Hematopoietic multipotent progenitor cell treated with erythropoietin and hydrocortisone succinate and interleukin-3 and kit ligand, for 17 days (in vitro differentiated cells): ENCODE measurements at regions not wholly inside any gene's neighbourhood (a gene's known extent, or its start where the extent isn't known, plus 50 kb on each side); places are given as distances from the start of the nearest gene placed in this dataset.
"Not testable (repeated sequence)": the region's sequence is repeated elsewhere in the genome, so short reads cannot be mapped to it uniquely, and the experiment has no call there.

Experiments used
- DNase-seq: peaks from one replicate; pipeline ENCODE4 v3.0.0-alpha.2; 2015; ENCODE audit warnings: low spot score

- no peak for DNase-seq
Measured at GRCh38 chr13:109274188-109274821, 512.1 kb downstream of the IRS2 start.

- DNase-seq = no peak
Measured at GRCh38 chr13:109273326-109273751, 513.0 kb downstream of the IRS2 start.

- no peak for DNase-seq
Measured at GRCh38 chr13:109272595-109273325, 513.6 kb downstream of the IRS2 start.

- DNase-seq = no peak
Measured at GRCh38 chr13:109271555-109272541, 514.5 kb downstream of the IRS2 start.

- DNase-seq = no peak
Measured at GRCh38 chr13:109271061-109271460, 515.3 kb downstream of the IRS2 start.

GRCh38 chr13:109269381-109269780, 517.0 kb downstream of the IRS2 start:
- not testable (repeated sequence) for DNase-seq

GRCh38 chr13:109268492-109268891, 517.9 kb downstream of the IRS2 start:
- not testable (repeated sequence) for DNase-seq

GRCh38 chr13:109267400-109267799, 519.0 kb downstream of the IRS2 start:
- DNase-seq = not testable (repeated sequence)

GRCh38 chr13:109265438-109265742, 521.0 kb downstream of the IRS2 start:
- DNase-seq = not testable (repeated sequence)

- not testable (repeated sequence) for DNase-seq
Measured at GRCh38 chr13:109264603-109265437, 521.6 kb downstream of the IRS2 start.

- DNase-seq = not testable (repeated sequence)
Measured at GRCh38 chr13:109257761-109258157, 528.6 kb downstream of the IRS2 start.
